ENCODE measurements at regions not wholly inside any gene's neighbourhood (a gene's known extent, or its start where the extent isn't known, plus 50 kb on each side); places are given as distances from the start of the nearest gene placed in this dataset.

GRCh38 chr3:6602329-6602728, 258.6 kb upstream of the GRM7 start:
- no peak for TF ChIP-seq CTCF (IDR thresholded peaks at IDR 0.05; ENCODE audit: low read length, missing control alignments)

GRCh38 chr3:6605227-6605626, 255.7 kb upstream of the GRM7 start:
- no peak for TF ChIP-seq CTCF (IDR thresholded peaks at IDR 0.05; ENCODE audit: low read length, missing control alignments)
- no peak overlapping the region for H3K4me3 ChIP-seq (replicated peaks; ENCODE audit: low read depth, low read length)
- DNase-seq (ENCODE audit: low read depth) = no peak

More at GRCh38 chr3:6602329-6602728, 258.6 kb upstream of the GRM7 start:
- H3K4me3 ChIP-seq (replicated peaks; ENCODE audit: low read depth, low read length) = no peak overlapping the region
- DNase-seq (ENCODE audit: low read depth) = no peak

- TF ChIP-seq CTCF (IDR thresholded peaks at IDR 0.05; ENCODE audit: low read length, missing control alignments) = no peak
- DNase-seq (ENCODE audit: low read depth) = no peak
- no peak overlapping the region for H3K4me3 ChIP-seq (replicated peaks; ENCODE audit: low read depth, low read length)
Measured at GRCh38 chr3:6608843-6609242, 252.1 kb upstream of the GRM7 start.

- no peak for TF ChIP-seq CTCF (IDR thresholded peaks at IDR 0.05; ENCODE audit: low read length, missing control alignments)
- no peak overlapping the region for H3K4me3 ChIP-seq (replicated peaks; ENCODE audit: low read depth, low read length)
- no peak for DNase-seq (ENCODE audit: low read depth)
Measured at GRCh38 chr3:6612034-6612616, 248.8 kb upstream of the GRM7 start.

GRCh38 chr3:6622260-6622659, 238.7 kb upstream of the GRM7 start:
- no peak for TF ChIP-seq CTCF (IDR thresholded peaks at IDR 0.05; ENCODE audit: low read length, missing control alignments)
- H3K4me3 ChIP-seq (replicated peaks; ENCODE audit: low read depth, low read length) = no peak overlapping the region
- no peak for DNase-seq (ENCODE audit: low read depth)

- TF ChIP-seq CTCF (IDR thresholded peaks at IDR 0.05; ENCODE audit: low read length, missing control alignments) = no peak
- no peak for DNase-seq (ENCODE audit: low read depth)
- H3K4me3 ChIP-seq (replicated peaks; ENCODE audit: low read depth, low read length) = no peak overlapping the region
Measured at GRCh38 chr3:6622712-6623111, 238.2 kb upstream of the GRM7 start.

GRCh38 chr3:6631376-6631775, 229.5 kb upstream of the GRM7 start:
- no peak for DNase-seq (ENCODE audit: low read depth)
- TF ChIP-seq CTCF (IDR thresholded peaks at IDR 0.05; ENCODE audit: low read length, missing control alignments) = no peak
- H3K4me3 ChIP-seq (replicated peaks; ENCODE audit: low read depth, low read length) = no peak overlapping the region
